Choroid plexus epithelial cell (primary cell): ENCODE measurements at regions not wholly inside any gene's neighbourhood (a gene's known extent, or its start where the extent isn't known, plus 50 kb on each side); places are given as distances from the start of the nearest gene placed in this dataset.

ENCODE experiments used
- DNase-seq: peaks from one replicate; pipeline ENCODE4 v3.0.0-alpha.2; 2010; ENCODE audit warnings: low read depth
- H3K4me3 ChIP-seq: 2 replicates; pipeline ENCODE4 v1.5.1; 2011; ENCODE audit warnings: low read depth, mild to moderate bottlenecking, control low read depth, low read length, moderate library complexity
- TF ChIP-seq, protein P1 (sequence below): conservative IDR thresholded peaks from 2 replicates; pipeline ENCODE4 v1.5.1; 2011; ENCODE audit warnings: low read depth, mild to moderate bottlenecking, control low read depth, inconsistent platforms, low read length, moderate library complexity

DNA sequence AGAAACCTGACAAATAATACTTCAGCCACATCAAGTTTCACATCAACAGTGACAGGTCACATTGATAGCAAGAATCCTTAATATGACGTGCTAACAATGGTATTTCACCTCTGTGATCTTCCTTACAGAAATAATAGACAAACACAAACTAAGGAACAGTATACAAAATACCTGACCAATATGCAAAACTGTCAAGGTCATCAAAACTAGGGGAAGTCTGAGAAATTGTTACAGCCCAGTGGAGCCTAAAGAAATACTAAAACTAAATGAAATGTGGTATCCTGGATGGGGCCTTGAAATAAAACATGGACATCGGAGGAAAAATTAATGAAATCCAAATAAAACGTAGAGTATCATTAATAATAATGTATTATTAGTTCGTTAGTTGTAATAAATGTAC is 422.0 kb upstream of the ZNF385D start:
- no peak overlapping the region for H3K4me3 ChIP-seq
- TF ChIP-seq, protein P1, sequence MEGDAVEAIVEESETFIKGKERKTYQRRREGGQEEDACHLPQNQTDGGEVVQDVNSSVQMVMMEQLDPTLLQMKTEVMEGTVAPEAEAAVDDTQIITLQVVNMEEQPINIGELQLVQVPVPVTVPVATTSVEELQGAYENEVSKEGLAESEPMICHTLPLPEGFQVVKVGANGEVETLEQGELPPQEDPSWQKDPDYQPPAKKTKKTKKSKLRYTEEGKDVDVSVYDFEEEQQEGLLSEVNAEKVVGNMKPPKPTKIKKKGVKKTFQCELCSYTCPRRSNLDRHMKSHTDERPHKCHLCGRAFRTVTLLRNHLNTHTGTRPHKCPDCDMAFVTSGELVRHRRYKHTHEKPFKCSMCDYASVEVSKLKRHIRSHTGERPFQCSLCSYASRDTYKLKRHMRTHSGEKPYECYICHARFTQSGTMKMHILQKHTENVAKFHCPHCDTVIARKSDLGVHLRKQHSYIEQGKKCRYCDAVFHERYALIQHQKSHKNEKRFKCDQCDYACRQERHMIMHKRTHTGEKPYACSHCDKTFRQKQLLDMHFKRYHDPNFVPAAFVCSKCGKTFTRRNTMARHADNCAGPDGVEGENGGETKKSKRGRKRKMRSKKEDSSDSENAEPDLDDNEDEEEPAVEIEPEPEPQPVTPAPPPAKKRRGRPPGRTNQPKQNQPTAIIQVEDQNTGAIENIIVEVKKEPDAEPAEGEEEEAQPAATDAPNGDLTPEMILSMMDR: no peak
- DNase-seq: no peak

DNA sequence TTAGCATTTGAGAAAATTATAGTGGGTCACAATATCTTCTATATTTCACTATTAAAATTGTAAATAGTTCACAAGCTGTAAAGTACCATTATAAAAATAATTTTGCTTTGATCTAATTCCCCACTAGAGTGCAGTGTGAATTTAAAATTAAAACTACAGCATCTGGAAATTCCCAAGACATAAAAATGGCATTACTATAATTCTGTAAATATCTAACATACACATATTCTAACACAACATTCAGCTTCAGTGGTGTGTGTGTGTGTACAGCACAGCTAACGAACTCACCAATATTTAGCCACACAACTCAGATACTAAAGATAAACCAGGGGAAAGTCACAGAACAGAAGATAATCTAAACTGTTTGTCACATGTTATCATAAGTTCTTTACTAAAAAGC is 424.9 kb upstream of the ZNF385D start:
- peak; percentile 42 for DNase-seq
- no peak overlapping the region for H3K4me3 ChIP-seq
- TF ChIP-seq, protein P1: peak; percentile 43

DNA sequence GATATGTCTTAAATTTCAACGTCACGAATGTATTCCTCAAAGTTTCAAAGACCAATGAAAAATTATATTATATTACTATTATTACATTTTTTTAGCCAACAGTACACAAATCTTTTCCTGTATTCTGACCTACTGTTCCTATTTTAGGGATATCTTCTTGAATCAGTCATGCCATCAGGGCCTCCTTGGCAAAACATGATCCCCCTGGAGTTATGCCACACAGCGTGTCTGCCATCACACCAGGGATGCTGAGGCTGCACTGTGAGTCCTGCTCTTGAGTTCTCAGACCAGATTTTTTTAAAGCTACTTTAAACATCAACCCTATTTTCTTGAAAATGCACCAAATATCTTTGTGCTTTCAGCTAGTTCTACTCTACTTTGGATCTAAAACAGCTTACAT is 425.9 kb upstream of the ZNF385D start:
- DNase-seq: no peak
- no peak overlapping the region for H3K4me3 ChIP-seq
- TF ChIP-seq, protein P1: no peak

DNA sequence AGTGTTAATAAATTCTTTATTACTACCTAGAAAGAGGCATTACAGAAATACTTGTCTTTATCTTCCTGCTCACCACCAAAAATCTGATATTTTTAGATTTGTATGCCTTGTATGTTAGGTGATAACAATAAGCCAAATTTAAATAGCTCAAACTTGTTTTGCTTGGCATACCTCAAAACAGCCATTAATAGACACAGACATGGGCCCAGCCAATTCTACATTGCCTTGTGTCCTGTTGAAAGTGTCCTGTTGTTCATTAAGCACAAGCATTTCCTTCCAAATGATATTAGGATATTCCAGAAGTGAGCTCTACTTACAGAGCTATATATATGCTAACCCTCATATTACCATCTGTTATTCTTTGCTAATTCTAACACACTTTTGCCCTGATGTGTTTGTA is 438.6 kb upstream of the ZNF385D start:
- H3K4me3 ChIP-seq: no peak overlapping the region
- TF ChIP-seq, protein P1: no peak
- DNase-seq: no peak

DNA sequence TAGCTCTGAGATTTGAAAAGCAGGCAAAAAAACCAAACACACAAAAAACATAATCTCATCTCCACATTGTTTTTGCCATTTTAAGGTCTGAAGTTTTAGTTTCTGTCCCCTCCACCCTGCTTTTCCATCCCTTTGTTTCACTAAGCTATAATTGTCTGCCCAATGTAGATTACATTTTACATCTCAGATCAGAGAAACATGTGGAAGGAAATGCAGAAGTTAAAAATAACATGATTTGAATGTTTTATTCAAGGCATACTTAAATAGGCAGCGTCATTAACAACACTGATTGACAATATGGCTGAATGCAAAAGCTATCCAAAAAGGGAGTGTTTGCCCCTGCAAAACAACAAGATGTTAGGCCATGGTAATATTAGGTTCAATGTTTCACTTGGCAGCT is 448.1 kb upstream of the ZNF385D start:
- TF ChIP-seq, protein P1: no peak
- DNase-seq: no peak
- H3K4me3 ChIP-seq: no peak overlapping the region

DNA sequence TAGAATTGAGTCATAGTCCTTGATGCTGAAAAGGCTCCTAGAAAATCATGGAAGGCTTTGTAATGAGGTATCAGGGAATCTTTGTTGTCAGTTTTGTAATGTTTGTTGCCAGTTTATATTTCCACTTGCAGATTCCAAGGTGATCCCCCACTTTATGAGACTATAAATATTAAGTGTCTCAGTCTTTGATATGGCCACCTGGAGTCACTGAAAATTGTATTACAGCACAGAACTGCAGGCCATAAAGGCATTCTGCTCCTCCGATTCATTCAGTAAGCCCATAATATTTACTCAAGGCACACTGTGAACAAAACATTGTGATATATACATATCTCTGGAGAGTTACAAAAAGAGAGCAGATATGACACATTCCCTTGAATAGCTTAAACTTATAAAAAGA is 457.8 kb upstream of the ZNF385D start:
- no peak for DNase-seq
- no peak overlapping the region for H3K4me3 ChIP-seq
- TF ChIP-seq, protein P1: no peak

DNA sequence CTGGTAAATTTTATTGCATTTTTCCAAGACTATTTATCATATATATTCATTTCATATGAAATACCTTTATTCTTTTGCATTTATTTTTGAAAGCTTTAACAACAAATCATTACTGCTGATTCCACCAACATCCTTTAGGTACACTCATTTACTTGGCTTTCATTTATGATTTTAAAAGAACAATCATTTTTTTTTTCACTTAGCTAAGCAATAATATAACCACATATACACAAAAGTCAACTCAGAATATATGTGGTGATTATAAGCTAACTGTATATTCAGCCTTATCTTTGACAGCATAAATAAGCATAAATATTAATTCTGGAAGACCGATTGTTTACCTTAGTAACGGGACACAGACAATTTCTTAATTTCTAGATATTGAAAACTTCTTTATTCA is 458.6 kb upstream of the ZNF385D start:
- DNase-seq: no peak
- TF ChIP-seq, protein P1: no peak
- H3K4me3 ChIP-seq: no peak overlapping the region
